ENCODE measurements at regions not wholly inside any gene's neighbourhood (a gene's known extent, or its start where the extent isn't known, plus 50 kb on each side); places are given as distances from the start of the nearest gene placed in this dataset.
A peak's percentile ranks its signal among the peaks of the same experiment; 100 is the strongest.

GRCh38 chr5:72596956-72597355 is 89.7 kb upstream of the ZNF366 start:
- intact Hi-C loops (cut with micrococcal nuclease) (loop anchor here (2.0 to 5.0 kb wide), 2 partner anchors 36 to 220 kb away; partner anchors contain the start of gene TNPO1), in situ Hi-C loops (cut with MboI) (no loop called here)
- no peak for TF ChIP-seq CAMTA2 (CRISPR knock-in tag; conservative IDR thresholded peaks at IDR 0.05)
- TF ChIP-seq RBBP5 (IDR thresholded peaks at IDR 0.05; ENCODE audit: borderline replicate concordance, insufficient read depth, low read length, poor library complexity, severe bottlenecking), result peak; percentile 0
- peak; percentile 22; the same call in 1 of the 2 replicates for TF ChIP-seq GTF2A2 (tag; IDR thresholded peaks at IDR 0.05)
- TF ChIP-seq ARID4B (CRISPR knock-in tag; IDR thresholded peaks at IDR 0.05), result no peak
- DNase-seq (ENCODE audit: extremely low read depth in 1 of 4, low spot score in 3 of 4) (peak in 3 of 4 experiments; percentile 16 to 59 (median 57)), FAIRE-seq (peak; percentile 42), ATAC-seq (peak; percentile 21)
- Histone ChIP-seq H4K20me1 (replicated peaks; ENCODE audit: control insufficient read depth, insufficient read depth, low read length) (no peaks in the 10 kb centered on the region), H2AFZ (ENCODE audit: low read depth, low read length) (peak overlapping the region; percentile 82), H3K9ac (ENCODE audit: insufficient read depth in 1 of 2, low read depth in 2 of 2, low read length in 2 of 2) (peak overlapping the region in 1 of 2 experiments; percentile 58; a peak in 2 of 4 replicates), H3K4me2 (ENCODE audit: insufficient read depth, low read length) (peak overlapping the region; percentile 66), H3K9me1 (ENCODE audit: control insufficient read depth, insufficient read depth, low read length) (no peaks in the 10 kb centered on the region), H3K79me2 (ENCODE audit: control insufficient read depth, insufficient read depth, low read length) (no peaks in the 10 kb centered on the region), H3K9me3 (replicated peaks; ENCODE audit: control insufficient read depth, insufficient read depth, low read depth, low read length) (peaks cover 15% of the 10 kb centered on the region), H3K4me1 (replicated peaks in 1 of 2; ENCODE audit: control insufficient read depth in 2 of 2, insufficient read depth in 2 of 2, low read length in 2 of 2) (peaks cover 10 to 35% of the 10 kb centered on the region in 2 experiments), H3K4me3 (no peak overlapping the region), H3K27ac (ENCODE audit: extremely low read depth, low read depth, low read length) (peak overlapping the region; percentile 93), H3K27me3 (ENCODE audit: control insufficient read depth in 2 of 2, insufficient read depth in 2 of 2, low read length in 2 of 2) (no peaks in the 10 kb centered on the region), H3K36me3 (ENCODE audit: control insufficient read depth, insufficient read depth, low read length) (peaks cover 3% of the 10 kb centered on the region; the same call in 1 of the 3 replicates)
- CTCF ChIA-PET (ENCODE audit: low intra/inter-chr PET ratio), result no interaction called here
- BruUV-seq (replicated peaks), result no TSS peak
- POLR2A ChIA-PET, result interaction anchor here (0.9 kb wide), 1 partner anchor 13 kb away, joined by 3 read pairs; no protein-coding TSS in a partner anchor
- 9% methylated on average over 3 of the region's 3 CpGs for WGBS (ENCODE audit: insufficient coverage, low coverage, missing lambda C conversion rate)
